ENCODE measurements at regions not wholly inside any gene's neighbourhood (a gene's known extent, or its start where the extent isn't known, plus 50 kb on each side); places are given as distances from the start of the nearest gene placed in this dataset.

DNA sequence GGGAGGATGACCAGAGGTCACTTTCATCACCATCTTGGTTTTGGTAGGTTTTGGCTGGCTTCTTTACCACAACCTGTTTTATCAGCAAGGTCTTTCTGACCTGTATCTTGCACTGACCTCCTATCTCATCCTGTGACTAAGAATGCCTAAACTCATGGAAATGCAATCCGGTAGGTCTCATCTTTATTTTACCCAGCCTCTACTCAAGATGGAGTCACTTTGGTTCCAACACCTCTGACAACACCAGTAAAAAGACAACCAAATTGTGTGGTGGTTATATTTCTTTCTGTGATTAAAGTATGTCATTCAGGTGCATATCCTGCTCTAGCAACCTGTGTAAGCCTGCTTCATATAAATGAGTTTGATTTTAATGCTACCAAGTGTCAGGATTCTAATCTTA lies 636.7 kb downstream of the PCDH7 start:
- no peak for DNase-seq
- intact Hi-C loops (cut with DNase I, micrococcal nuclease) = no loop called here
- no peak for ATAC-seq

- intact Hi-C loops (cut with DNase I, micrococcal nuclease) = no loop called here
- no peak for DNase-seq
- ATAC-seq = no peak
These were observed 640.6 kb downstream of the PCDH7 start for GRCh38 chr4:31360786-31361185.

DNA sequence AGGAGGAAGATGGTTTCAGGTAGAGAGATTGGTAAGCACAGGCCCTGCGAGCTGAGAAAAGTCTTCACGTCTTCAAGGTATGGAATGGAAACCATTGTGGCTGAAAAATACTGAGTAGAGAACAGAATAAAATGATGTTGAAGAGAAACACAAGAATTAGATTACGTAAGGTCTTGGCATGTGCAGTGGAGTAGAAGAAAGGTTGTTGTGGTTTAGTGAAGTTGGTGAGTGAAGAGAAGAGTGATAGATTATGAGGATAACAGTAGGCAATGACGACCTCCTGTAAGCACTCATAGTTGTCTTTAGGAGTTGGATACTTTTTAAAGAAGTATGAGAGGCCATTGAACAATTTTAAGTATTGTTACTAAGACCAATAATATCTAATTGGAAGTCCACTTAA lies 642.6 kb downstream of the PCDH7 start:
- intact Hi-C loops (cut with DNase I, micrococcal nuclease) = no loop called here
- ATAC-seq (no peak), DNase-seq (no peak)

DNA sequence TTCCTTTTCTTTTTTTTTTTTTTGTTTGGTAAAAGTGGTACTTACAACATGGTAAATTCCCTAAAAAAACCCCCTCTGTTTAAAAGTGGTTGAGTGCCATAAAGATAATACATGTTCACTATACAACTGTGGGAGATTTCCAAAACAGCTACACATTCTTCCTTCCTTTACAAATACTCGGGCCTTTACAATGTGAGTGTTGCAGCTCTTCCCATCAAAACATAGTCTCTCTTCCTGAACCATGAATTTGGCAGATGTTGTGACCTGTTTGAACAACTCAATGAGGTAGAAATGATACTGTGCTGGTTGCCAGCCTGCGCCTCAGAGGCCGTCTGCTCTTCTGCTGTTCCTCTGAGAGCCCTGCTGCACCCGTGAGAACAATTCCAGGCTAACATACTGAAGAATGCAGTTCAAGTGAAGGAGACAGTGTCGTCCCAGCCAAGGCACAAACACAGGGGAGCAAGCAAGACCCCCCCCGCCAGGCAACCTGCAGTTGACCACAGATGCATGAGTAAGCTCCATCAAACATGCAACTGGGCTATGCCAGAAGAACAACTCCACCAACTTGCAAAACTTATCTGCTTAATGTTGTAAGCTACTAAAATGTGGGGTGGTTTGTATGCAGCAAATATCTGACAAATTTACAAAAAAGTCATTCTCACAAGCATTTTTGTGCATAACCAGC lies 645.0 kb downstream of the PCDH7 start:
- DNase-seq = no peak
- ATAC-seq = no peak
- intact Hi-C loops (cut with DNase I, micrococcal nuclease) = no loop called here

- intact Hi-C loops (cut with DNase I, micrococcal nuclease) = no loop called here
These were observed 645.9 kb downstream of the PCDH7 start for GRCh38 chr4:31366041-31366440.

DNA sequence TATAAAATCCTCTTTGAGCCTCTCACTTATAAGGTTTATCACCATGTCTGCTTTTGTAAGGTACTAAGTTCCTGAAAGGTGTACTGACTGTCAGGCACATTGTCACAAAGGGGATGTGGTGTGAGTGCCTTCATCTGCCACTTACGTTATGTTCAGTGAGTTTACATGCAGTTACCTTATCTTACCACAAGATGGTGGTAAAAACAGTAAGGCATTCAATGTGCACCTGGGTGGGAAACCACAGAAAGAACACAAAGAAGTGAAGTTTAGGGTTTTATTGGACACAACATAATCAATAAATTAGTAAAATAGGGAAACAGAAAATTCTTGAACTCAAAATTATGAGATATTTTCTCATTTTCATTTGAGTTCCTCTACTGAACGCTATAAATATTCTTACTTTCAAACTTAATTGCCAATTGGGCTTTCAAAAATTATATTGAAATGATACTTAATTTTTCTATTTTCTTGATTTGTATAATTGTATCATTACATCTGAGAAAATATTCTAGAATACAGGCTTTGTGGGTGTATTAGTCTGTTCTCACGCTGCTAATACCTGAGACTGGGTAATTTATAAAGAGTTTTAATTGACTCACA lies 650.8 kb downstream of the PCDH7 start:
- DNase-seq (no peak), ATAC-seq (peak; percentile 51)
- intact Hi-C loops (cut with DNase I, micrococcal nuclease) = no loop called here

More at GRCh38 chr4:31366041-31366440, 645.9 kb downstream of the PCDH7 start:
- ATAC-seq = no peak
- DNase-seq = no peak

DNA sequence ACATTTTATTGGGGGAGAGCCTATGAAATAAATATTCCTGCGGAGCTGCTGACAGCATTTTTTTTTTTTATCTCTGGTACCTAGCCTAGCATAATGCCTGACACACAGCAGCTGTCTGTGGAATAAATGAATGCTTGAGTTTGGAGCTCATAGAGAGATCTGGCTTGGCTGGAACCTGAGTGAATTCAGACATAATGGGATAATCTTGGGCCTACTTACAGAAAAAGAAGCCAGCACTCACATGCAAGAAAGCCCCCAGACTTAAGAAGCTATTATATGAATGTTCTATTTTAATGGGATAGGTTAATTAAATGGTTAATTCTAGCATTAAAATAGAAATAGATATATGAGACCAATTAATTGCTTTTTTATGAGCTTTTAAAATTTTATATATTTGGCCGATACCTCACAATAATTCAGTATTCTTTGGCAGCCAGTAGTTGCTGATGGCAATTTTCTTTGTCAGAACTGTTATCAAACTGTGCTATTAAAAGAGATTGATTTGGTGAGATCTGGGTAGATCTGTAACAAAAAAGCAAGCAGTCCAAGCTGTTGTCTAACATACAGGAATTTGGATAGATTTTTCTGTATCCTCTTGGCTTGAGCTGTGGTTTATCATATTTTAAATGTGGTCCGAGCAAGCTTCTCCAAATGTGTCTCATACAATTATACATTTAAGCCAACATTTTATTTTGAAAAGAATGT lies 654.2 kb downstream of the PCDH7 start:
- DNase-seq (no peak), ATAC-seq (no peak)
- intact Hi-C loops (cut with DNase I, micrococcal nuclease) = no loop called here

DNA sequence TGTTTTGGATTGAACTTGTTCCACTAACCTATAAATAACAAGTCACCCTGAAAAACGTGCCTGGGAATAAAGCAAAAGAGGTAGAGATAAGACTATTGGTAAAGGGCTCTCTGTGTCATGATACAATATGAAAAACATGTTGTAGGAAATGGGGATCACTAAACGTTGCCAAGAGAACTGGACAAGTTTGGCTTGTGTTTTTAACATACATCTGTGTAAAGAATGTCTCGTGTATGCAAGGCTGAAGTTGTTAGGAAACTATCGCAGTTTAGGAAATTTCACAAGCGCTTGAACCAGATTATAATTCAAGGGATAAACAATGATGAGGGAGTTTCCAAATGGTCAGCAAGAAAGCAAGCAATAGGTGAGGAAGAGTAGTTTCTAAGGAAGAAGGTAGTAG lies 655.8 kb downstream of the PCDH7 start:
- intact Hi-C loops (cut with DNase I, micrococcal nuclease) = no loop called here
- no peak for ATAC-seq

GRCh38 chr4:31379364-31379763 lies 659.2 kb downstream of the PCDH7 start:
- no peak for DNase-seq
- ATAC-seq = no peak
- intact Hi-C loops (cut with DNase I, micrococcal nuclease) = no loop called here

More for the DNA sequence above, 655.8 kb downstream of the PCDH7 start:
- DNase-seq = no peak

- intact Hi-C loops (cut with DNase I, micrococcal nuclease) = no loop called here
- DNase-seq (no peak), ATAC-seq (no peak)
These were observed 663.6 kb downstream of the PCDH7 start for GRCh38 chr4:31383767-31384166.

- intact Hi-C loops (cut with DNase I, micrococcal nuclease) = no loop called here
- no peak for DNase-seq
- ATAC-seq = no peak
These were observed 670.7 kb downstream of the PCDH7 start for GRCh38 chr4:31390849-31391248.

DNA sequence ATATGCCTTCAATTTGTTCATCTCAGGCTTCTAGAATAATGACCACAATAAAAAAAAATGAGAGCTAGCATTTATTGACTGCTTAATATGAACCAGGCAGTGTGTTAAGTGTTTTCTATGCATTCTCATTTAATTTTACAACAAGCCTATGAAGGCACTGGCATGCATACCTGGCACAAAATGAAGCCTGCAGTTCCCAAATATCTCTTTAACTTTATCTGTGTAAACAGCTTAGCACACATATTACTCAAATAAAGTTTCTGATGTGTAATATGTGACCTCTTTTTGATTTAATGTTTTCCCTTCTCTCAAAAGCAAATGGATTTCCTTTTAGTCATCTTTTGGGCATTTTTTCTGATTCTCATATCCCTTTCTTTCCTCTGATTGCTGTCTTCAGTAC lies 671.8 kb downstream of the PCDH7 start:
- DNase-seq (no peak), ATAC-seq (no peak)
- intact Hi-C loops (cut with DNase I, micrococcal nuclease) = no loop called here

DNA sequence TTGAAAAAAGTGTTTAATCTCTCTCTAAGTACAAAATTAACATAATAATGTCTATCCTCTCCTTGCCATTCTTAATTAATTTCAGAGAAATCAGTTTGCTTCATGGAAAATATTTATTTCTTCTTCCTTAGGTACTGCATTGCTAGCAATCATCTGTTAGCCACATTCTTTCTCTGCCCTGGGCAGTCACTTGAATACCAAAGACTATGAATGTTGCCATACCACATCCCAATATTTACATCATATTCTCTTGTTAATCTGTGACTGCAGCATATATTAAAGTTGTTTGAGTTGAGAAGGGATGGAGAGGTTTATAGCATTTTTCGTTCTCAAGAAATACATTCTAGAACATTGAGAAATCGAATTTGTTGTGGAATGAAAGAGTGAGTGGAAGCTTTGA lies 672.8 kb downstream of the PCDH7 start:
- no peak for DNase-seq
- intact Hi-C loops (cut with DNase I, micrococcal nuclease) = no loop called here
- no peak for ATAC-seq

- intact Hi-C loops (cut with DNase I, micrococcal nuclease) = no loop called here
- DNase-seq (no peak), ATAC-seq (no peak)
These were observed 688.0 kb downstream of the PCDH7 start for GRCh38 chr4:31408121-31408520.

DNA sequence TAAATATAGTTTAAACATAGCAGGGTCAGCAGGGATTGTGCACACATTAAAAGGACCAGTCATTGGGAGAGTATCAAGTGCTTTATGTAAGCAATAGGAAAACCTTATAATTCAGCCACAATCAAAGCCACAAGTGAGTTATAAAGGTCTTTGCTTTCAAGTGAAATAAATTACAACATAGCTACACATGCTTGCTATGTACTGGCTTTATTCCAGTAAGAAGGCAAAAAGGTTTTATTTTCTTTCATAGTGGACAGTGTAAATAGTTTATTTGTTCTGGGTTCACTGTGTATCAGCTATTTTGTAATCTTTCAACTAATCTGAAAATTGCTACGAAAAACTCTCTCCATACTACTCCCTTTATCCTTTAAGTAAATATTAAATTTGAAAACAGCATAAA lies 691.4 kb downstream of the PCDH7 start:
- ATAC-seq = peak; percentile 23

DNA sequence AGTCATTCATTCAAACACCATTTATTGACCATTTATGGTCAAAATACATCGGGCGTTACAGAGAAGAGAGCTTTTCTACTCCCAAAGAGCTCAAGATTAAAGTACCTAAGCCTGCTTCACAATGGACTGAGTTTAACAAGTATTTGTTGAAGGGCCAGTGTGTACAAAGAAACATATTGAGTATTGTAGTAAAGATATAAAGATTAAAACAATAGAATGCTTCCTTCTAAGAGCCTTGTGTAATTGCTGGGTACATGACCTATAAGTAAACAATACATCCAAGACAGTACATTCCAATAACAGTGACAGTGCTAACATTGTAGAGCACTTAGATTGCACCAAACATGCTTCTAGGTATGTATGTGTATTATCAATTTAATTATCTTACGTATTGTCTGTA lies 695.5 kb downstream of the PCDH7 start:
- intact Hi-C loops (cut with DNase I, micrococcal nuclease) = no loop called here
- DNase-seq (no peak), ATAC-seq (peak; percentile 81)

More for the DNA sequence above, 691.4 kb downstream of the PCDH7 start:
- DNase-seq = no peak
- intact Hi-C loops (cut with DNase I, micrococcal nuclease) = no loop called here

GRCh38 chr4:31416498-31416897 lies 696.3 kb downstream of the PCDH7 start:
- no peak for ATAC-seq
- DNase-seq = no peak
- intact Hi-C loops (cut with DNase I, micrococcal nuclease) = no loop called here

DNA sequence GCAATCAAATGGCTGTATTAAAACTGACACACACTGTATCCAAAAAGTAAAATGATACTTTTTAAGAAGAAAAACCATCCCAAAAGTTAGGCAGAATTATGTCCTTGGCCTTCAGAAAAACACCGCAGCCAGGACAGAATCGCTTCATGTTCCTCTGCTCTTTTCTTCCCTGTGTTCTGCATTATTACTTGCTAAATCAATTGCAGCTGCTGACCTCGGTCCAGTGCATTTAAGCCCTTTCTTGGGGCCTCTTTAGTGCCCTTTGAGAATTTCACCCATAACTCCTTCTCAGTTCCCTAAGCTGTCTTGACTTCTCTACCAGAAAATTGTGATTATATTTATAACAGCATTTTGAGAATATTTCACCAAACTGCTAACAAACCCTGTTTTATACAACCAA lies 696.9 kb downstream of the PCDH7 start:
- no peak for ATAC-seq
- no peak for DNase-seq
- intact Hi-C loops (cut with DNase I, micrococcal nuclease) = no loop called here

- DNase-seq (no peak), ATAC-seq (no peak)
- intact Hi-C loops (cut with DNase I, micrococcal nuclease) = no loop called here
These were observed 701.8 kb downstream of the PCDH7 start for GRCh38 chr4:31422006-31422405.

- intact Hi-C loops (cut with DNase I, micrococcal nuclease) = no loop called here
- ATAC-seq (no peak), DNase-seq (no peak)
These were observed 707.5 kb downstream of the PCDH7 start for GRCh38 chr4:31427691-31428090.
